HCT116 (cell line): ENCODE measurements at regions not wholly inside any gene's neighbourhood (a gene's known extent, or its start where the extent isn't known, plus 50 kb on each side); places are given as distances from the start of the nearest gene placed in this dataset.
"Not testable (repeated sequence)": the region's sequence is repeated elsewhere in the genome, so short reads cannot be mapped to it uniquely, and the experiment has no call there.

Experiments used
- ATAC-seq: fragments of 200-7000 bp; cut with Tn5 transposase; 2 replicates; pipeline ENCODE4 v1.9.1; 2020; ENCODE audit warnings: mild to moderate bottlenecking, moderate library complexity
- BruUV-seq: library from RNA; stranded (reverse); fragments of 400-500 nt; replicated peaks from 2 replicates; lab custom pipeline; 2021; lab: Mats Ljungman, UMichigan
- CTCF ChIA-PET: fragments of 300-600 bp; sonication (Branson Sonifier 250); formaldehyde crosslinking; loops from one replicate; lab custom pipeline; 2021; ENCODE audit warnings: antibody characterized with exemption; lab: Charles Lee
- POLR2A ChIA-PET: fragments of 300-600, 350-600 bp; sonication (Branson Sonifier 250); formaldehyde crosslinking; loops from one replicate; lab custom pipeline; 2021; ENCODE audit warnings: antibody characterized with exemption; lab: Charles Lee
- RAD21 ChIA-PET, 2 experiments: fragments of 300-600 bp; sonication (Branson Sonifier 250); formaldehyde crosslinking; loops; one replicate each; lab custom pipeline; 2023; ENCODE audit warnings: low total read pairs in 2 of 2; ENCODE audit not compliant: uncharacterized antibody in 2 of 2, unreplicated experiment in 2 of 2, low non-redundant PET in 1 of 2; lab: Charles Lee
- DNase-seq: peaks from one replicate; pipeline ENCODE4 v3.0.0-alpha.2; 2010; ENCODE audit warnings: low read depth, low spot score
- H2AFZ ChIP-seq: fragments of 200-600 bp; shearing (Covaris generic), sonication (generic); 2 replicates; pipeline ENCODE4 v1.6.1; 2017; ENCODE audit warnings: low read depth, mixed run types, mixed read lengths, antibody characterized with exemption, low read length; ENCODE audit not compliant: poor library complexity, severe bottlenecking
- H3K27ac ChIP-seq: 2 replicates; pipeline ENCODE4 v1.5.1; 2012; ENCODE audit warnings: low read depth, low read length
- H3K27me3 ChIP-seq: fragments of 200-600 bp; sonication (generic); 2 replicates; pipeline ENCODE4 v1.6.1; 2016; ENCODE audit warnings: mixed run types, low read length, mixed read lengths; ENCODE audit not compliant: insufficient read depth
- H3K36me3 ChIP-seq, 2 experiments: fragments of 200-500 bp in 1 of 2; fragments of 200-600 bp in 1 of 2; sonication (Bioruptor generic) in 1 of 2; sonication (generic) in 1 of 2; 2 replicates each; pipeline versions ENCODE4 v1.5.1 to v1.6.1; 2014 to 2016; ENCODE audit warnings: low read length in 2 of 2, inconsistent platforms in 1 of 2, mixed read lengths in 1 of 2, mixed run types in 1 of 2; ENCODE audit not compliant: insufficient read depth in 2 of 2, control insufficient read depth in 1 of 2
- H3K4me1 ChIP-seq, 2 experiments: fragments of 200-600 bp in 1 of 2; sonication (generic) in 1 of 2; 2 replicates each; pipeline versions ENCODE4 v1.5.1 to v1.6.1; 2012 to 2017; ENCODE audit warnings: low read length in 2 of 2, inconsistent platforms in 1 of 2, mild to moderate bottlenecking in 1 of 2, mixed read lengths in 1 of 2, mixed run types in 1 of 2, moderate library complexity in 1 of 2; ENCODE audit not compliant: insufficient read depth in 2 of 2, control insufficient read depth in 1 of 2
- H3K4me2 ChIP-seq: fragments of 200-600 bp; sonication (generic); 2 replicates; pipeline ENCODE4 v1.6.1; 2017; ENCODE audit warnings: mixed run types, low read length, mixed read lengths
- H3K4me3 ChIP-seq, 2 experiments: fragments of 200-600 bp in 1 of 2; sonication (generic) in 1 of 2; replicated peaks in 1 of 2; 2 replicates each; pipeline ENCODE4 v1.5.1; 2011 to 2016; ENCODE audit warnings: low read length in 2 of 2, control low read depth in 1 of 2, low read depth in 1 of 2, mild to moderate bottlenecking in 1 of 2, mixed read lengths in 1 of 2, mixed run types in 1 of 2
- H3K79me2 ChIP-seq: fragments of 200-600 bp; sonication (generic); 2 replicates; pipeline ENCODE4 v1.6.1; 2017; ENCODE audit warnings: mild to moderate bottlenecking, mixed run types, low read length, moderate library complexity, mixed read lengths; ENCODE audit not compliant: insufficient read depth
- H3K9ac ChIP-seq: fragments of 200-600 bp; sonication (generic); 2 replicates; pipeline ENCODE4 v1.6.1; 2016; ENCODE audit warnings: low read length, mixed read lengths
- H3K9me2 ChIP-seq: fragments of 200-600 bp; sonication (generic), shearing (Covaris generic); 2 replicates; pipeline ENCODE4 v1.6.1; 2017; ENCODE audit warnings: mixed run types, mild to moderate bottlenecking, moderate library complexity; ENCODE audit not compliant: insufficient read depth
- H3K9me3 ChIP-seq, 2 experiments: fragments of 200-500 bp in 1 of 2; fragments of 200-600 bp in 1 of 2; sonication (Bioruptor generic) in 1 of 2; sonication (generic) in 1 of 2; 2 replicates each; pipeline ENCODE4 v1.6.1; 2014 to 2017; ENCODE audit warnings: low read length in 2 of 2, mixed read lengths in 2 of 2, inconsistent platforms in 1 of 2, low read depth in 1 of 2, mild to moderate bottlenecking in 1 of 2, mixed run types in 1 of 2, moderate library complexity in 1 of 2; ENCODE audit not compliant: control insufficient read depth in 1 of 2, insufficient read depth in 1 of 2
- H4K20me1 ChIP-seq: fragments of 200-600 bp; sonication (generic), shearing (Covaris generic); 2 replicates; pipeline ENCODE4 v1.6.1; 2017; ENCODE audit warnings: mixed run types, mild to moderate bottlenecking, moderate library complexity; ENCODE audit not compliant: insufficient read depth
- CBX3 ChIP-seq: IDR thresholded peaks from 2 replicates; pipeline ENCODE4 v1.6.1; 2012; ENCODE audit warnings: low read depth
- EZH2 ChIP-seq: fragments of 200-600 bp; sonication (generic); IDR thresholded peaks from 2 replicates; pipeline ENCODE4 v1.6.1; 2017; ENCODE audit warnings: antibody characterized with exemption, mixed run types
- EZH2phosphoT487 ChIP-seq: fragments of 200-600 bp; IDR thresholded peaks from 2 replicates; pipeline ENCODE4 v1.6.1; 2018; ENCODE audit warnings: antibody characterized with exemption, borderline replicate concordance
- FOSL1 ChIP-seq: IDR thresholded peaks from 2 replicates; pipeline ENCODE4 v1.6.1; 2012; ENCODE audit warnings: low read depth
- POLR2A ChIP-seq: IDR thresholded peaks from 2 replicates; pipeline ENCODE4 v1.7.0; 2011; ENCODE audit warnings: borderline replicate concordance; ENCODE audit not compliant: insufficient read depth, insufficient read length; ENCODE audit errors: extremely low read depth
- POLR2AphosphoS5 ChIP-seq: IDR thresholded peaks from 2 replicates; pipeline ENCODE4 v1.6.1; 2011; ENCODE audit warnings: mild to moderate bottlenecking, low read depth, low read length, moderate library complexity
- RAD21 ChIP-seq: IDR thresholded peaks from 2 replicates; pipeline ENCODE4 v1.6.1; 2012; ENCODE audit warnings: low read depth, mild to moderate bottlenecking
- SIN3A ChIP-seq: IDR thresholded peaks from 2 replicates; pipeline ENCODE4 v1.6.1; 2012; ENCODE audit warnings: low read depth
- TCF7L2 ChIP-seq: IDR thresholded peaks from 2 replicates; pipeline ENCODE4 v1.7.0; 2011; ENCODE audit warnings: borderline replicate concordance, inconsistent platforms; ENCODE audit not compliant: insufficient read depth, insufficient read length; ENCODE audit errors: extremely low read depth
- YY1 ChIP-seq: IDR thresholded peaks from 2 replicates; pipeline ENCODE4 v1.6.1; 2011; ENCODE audit warnings: low read length, low read depth, moderate library complexity, mild to moderate bottlenecking; ENCODE audit not compliant: insufficient replicate concordance; ENCODE audit errors: extremely low read depth
- ZNF274 ChIP-seq: fragments of 200-500 bp; sonication (Bioruptor generic); IDR thresholded peaks from 2 replicates; pipeline ENCODE4 v1.6.1; 2014; ENCODE audit warnings: mild to moderate bottlenecking, low read depth, low read length, inconsistent platforms
- intact Hi-C: fragments of 100-400 bp; cut with micrococcal nuclease; formaldehyde crosslinking; loops from 2 replicates; pipeline ENCODE4 v1.10.0; 2022
- TF ChIP-seq, protein P1 (sequence below): IDR thresholded peaks from 2 replicates; pipeline ENCODE4 v1.6.1; 2012
- TF ChIP-seq, protein P2 (sequence below), 3 experiments: fragments of 200-600 bp in 1 of 3; sonication (generic) in 1 of 3; IDR thresholded peaks in 2 of 3; conservative IDR thresholded peaks in 1 of 3; 2 replicates each; pipeline ENCODE4 v1.5.1; 2012 to 2017; ENCODE audit warnings: low read depth in 2 of 3, low read length in 2 of 3, antibody characterized with exemption in 1 of 3, borderline replicate concordance in 1 of 3, control low read depth in 1 of 3, mild to moderate bottlenecking in 1 of 3, mixed read lengths in 1 of 3, mixed run types in 1 of 3, moderate library complexity in 1 of 3; ENCODE audit not compliant: insufficient read depth in 1 of 3

DNA sequence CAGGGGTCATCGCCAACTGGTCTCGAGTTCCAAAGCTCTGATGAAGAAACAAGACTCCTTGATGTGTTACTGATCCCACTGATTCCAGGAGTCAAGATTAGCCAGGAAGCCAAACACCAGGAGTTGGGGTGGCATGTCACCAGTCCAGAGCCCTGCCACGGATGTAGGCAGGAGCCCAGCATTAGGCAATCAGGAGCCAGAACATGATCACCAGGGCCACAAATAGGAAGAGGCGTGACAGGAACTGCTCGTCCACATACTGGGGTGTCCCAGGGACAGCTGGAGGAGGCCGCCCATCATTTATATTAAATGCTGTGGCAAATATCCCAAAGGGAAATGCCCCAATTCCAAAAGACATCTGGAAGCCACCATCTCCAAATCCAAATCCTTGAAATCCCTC is 74.5 kb upstream of the BLTP1 start:
- H3K9ac ChIP-seq, H3K9me2 ChIP-seq, H3K36me3 ChIP-seq, H3K4me1 ChIP-seq, H3K27ac ChIP-seq, BruUV-seq, RAD21 ChIA-PET, H2AFZ ChIP-seq, intact Hi-C loops, CTCF ChIA-PET, DNase-seq, H4K20me1 ChIP-seq, POLR2A ChIA-PET, H3K79me2 ChIP-seq, H3K27me3 ChIP-seq, ATAC-seq, H3K4me3 ChIP-seq, H3K9me3 ChIP-seq, H3K4me2 ChIP-seq: not testable (repeated sequence)

DNA sequence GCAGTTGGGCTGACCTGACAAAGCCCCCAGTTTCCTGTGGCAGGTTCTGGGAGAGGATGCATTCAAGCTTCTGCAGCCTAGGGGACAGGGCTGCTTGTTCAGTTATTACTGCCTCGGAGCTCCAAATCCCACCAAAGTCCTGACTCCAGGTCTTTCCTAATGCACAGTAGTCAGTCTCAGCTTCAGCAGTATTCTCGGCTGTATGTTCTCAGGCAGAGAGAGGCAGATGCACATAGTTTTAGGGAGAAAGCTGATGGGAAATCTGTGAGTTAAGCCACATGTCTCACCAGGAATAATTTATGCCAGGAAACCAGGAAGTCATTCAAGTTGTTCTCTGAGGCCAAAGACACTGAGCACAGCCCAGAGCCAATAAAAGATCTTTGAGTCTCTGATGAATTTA is 75.3 kb upstream of the BLTP1 start:
- BruUV-seq, H3K36me3 ChIP-seq, H3K79me2 ChIP-seq, H3K27me3 ChIP-seq, ATAC-seq, H3K9me3 ChIP-seq, RAD21 ChIA-PET, H3K27ac ChIP-seq, CTCF ChIA-PET, H3K4me2 ChIP-seq, H4K20me1 ChIP-seq, DNase-seq, H2AFZ ChIP-seq, H3K4me1 ChIP-seq, H3K9ac ChIP-seq, POLR2A ChIA-PET, H3K9me2 ChIP-seq, H3K4me3 ChIP-seq, intact Hi-C loops: not testable (repeated sequence)

DNA sequence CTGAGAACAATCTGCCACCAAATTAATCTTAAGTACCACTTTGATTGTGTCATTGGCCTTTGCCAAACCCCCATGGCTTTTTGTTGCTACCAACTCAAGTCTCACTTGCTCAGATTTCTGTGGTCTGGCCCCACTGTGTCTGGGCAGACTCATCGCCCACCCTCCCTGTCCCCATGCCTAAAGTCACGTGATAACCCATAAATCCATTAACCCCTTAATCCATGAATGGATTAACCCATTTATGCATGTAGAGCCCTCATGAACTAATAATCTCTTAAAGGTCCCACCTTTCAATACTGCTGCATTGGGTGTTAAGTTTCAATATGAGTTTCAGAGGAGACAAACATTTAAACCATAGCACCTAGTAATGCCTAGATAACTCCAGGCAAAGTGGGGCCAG is 78.5 kb upstream of the BLTP1 start:
- Histone ChIP-seq H3K4me3 (no peak overlapping the region), H3K36me3 (no peaks in the 10 kb centered on the region), H4K20me1 (no peaks in the 10 kb centered on the region), H3K9me3 (no peaks in the 10 kb centered on the region), H3K9ac (no peak overlapping the region), H3K79me2 (no peaks in the 10 kb centered on the region), H2AFZ (no peak overlapping the region), H3K27ac (no peak overlapping the region)
- POLR2A ChIA-PET: no interaction called here
- DNase-seq (no peak), ATAC-seq (no peak)
- TF ChIP-seq EZH2phosphoT487: no peak
- no peak for TF ChIP-seq YY1
- no peak for TF ChIP-seq RAD21
- TF ChIP-seq EZH2: no peak
- TF ChIP-seq POLR2A: no peak
- no peak for TF ChIP-seq FOSL1
- no peak for TF ChIP-seq CBX3
- no peak for TF ChIP-seq ZNF274
- no peak for TF ChIP-seq POLR2AphosphoS5
- TF ChIP-seq TCF7L2: no peak
- TF ChIP-seq, protein P1, sequence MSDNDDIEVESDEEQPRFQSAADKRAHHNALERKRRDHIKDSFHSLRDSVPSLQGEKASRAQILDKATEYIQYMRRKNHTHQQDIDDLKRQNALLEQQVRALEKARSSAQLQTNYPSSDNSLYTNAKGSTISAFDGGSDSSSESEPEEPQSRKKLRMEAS: no peak
- TF ChIP-seq, protein P2, sequence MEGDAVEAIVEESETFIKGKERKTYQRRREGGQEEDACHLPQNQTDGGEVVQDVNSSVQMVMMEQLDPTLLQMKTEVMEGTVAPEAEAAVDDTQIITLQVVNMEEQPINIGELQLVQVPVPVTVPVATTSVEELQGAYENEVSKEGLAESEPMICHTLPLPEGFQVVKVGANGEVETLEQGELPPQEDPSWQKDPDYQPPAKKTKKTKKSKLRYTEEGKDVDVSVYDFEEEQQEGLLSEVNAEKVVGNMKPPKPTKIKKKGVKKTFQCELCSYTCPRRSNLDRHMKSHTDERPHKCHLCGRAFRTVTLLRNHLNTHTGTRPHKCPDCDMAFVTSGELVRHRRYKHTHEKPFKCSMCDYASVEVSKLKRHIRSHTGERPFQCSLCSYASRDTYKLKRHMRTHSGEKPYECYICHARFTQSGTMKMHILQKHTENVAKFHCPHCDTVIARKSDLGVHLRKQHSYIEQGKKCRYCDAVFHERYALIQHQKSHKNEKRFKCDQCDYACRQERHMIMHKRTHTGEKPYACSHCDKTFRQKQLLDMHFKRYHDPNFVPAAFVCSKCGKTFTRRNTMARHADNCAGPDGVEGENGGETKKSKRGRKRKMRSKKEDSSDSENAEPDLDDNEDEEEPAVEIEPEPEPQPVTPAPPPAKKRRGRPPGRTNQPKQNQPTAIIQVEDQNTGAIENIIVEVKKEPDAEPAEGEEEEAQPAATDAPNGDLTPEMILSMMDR (IDR thresholded peaks at IDR 0.05 in 2 of 3, conservative IDR thresholded peaks at IDR 0.05 in 1 of 3; ENCODE audit: borderline replicate concordance in 1 of 3, insufficient read depth in 1 of 3, low read depth in 2 of 3, low read length in 2 of 3): no peak
- no peak for TF ChIP-seq SIN3A
- TF ChIP-seq, all 23 proteins: peak for 0
- no peaks in the 10 kb centered on the region for H3K4me1 ChIP-seq
- ChIA-PET RAD21 (no interaction called here), CTCF (no interaction called here)
- BruUV-seq: no TSS peak
- intact Hi-C loops: no loop called here
- H3K4me2 ChIP-seq: no peak overlapping the region
- H3K9me2 ChIP-seq: no peaks in the 10 kb centered on the region
- no peaks in the 10 kb centered on the region for H3K27me3 ChIP-seq
